ENCODE measurements at regions not wholly inside any gene's neighbourhood (a gene's known extent, or its start where the extent isn't known, plus 50 kb on each side); places are given as distances from the start of the nearest gene placed in this dataset.
"Not testable (repeated sequence)": the region's sequence is repeated elsewhere in the genome, so short reads cannot be mapped to it uniquely, and the experiment has no call there.

DNA sequence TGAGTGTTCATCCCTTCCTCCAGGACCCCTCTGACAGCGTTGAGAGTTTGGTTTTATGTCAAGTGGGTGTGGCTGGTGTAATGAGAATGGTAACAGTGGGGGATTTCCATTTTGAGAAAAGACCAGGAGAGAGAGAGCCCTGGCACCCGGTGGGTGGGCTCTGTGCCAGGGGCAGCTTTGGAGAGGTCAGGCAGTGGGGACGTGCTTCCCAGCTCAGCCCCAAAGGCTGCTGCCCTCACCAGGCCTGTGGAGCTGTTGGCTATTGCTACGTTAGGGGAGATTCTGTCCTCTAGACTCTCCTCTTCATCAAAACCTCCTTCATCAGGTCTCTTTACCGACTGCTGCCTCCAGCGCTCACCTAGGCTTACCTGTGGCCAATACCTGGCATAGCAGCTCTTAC is 176.3 kb downstream of the PTPRU start:
- TF ChIP-seq POLR2A (IDR thresholded peaks at IDR 0.05; ENCODE audit: low read length) (no peak), GATA1 (IDR thresholded peaks at IDR 0.05; ENCODE audit: low read depth, low read length) (no peak)
- DNase-seq: no peak

- DNase-seq: no peak
- no peak for TF ChIP-seq GATA1 (IDR thresholded peaks at IDR 0.05; ENCODE audit: low read depth, low read length)
- no peak for TF ChIP-seq POLR2A (IDR thresholded peaks at IDR 0.05; ENCODE audit: low read length)
Observed at GRCh38 chr1:29410476-29410875, 174.2 kb downstream of the PTPRU start.

DNA sequence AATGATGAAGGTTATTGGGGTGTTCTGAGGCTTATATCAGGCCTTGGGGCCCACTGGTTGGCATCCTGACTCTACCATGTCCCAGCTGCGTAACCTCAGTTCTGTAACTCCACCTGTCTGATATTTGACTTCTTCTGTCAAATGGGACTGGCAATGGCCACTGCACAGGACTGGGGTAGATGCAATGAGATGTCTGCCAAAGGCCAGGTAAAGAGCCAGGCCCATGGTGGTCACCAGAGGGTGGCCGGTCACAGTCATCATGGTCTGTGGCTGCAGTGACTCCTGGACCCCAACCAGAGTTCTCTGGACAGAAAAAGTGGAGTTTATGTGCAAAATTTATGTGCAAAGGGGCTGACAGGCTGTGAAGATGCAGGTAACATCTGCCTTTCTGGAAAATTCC is 173.3 kb downstream of the PTPRU start:
- DNase-seq: no peak
- TF ChIP-seq POLR2A (IDR thresholded peaks at IDR 0.05; ENCODE audit: low read length) (no peak), GATA1 (IDR thresholded peaks at IDR 0.05; ENCODE audit: low read depth, low read length) (no peak)

GRCh38 chr1:29408831-29409605 is 172.7 kb downstream of the PTPRU start:
- DNase-seq: no peak
- TF ChIP-seq POLR2A (IDR thresholded peaks at IDR 0.05; ENCODE audit: low read length): no peak
- no peak for TF ChIP-seq GATA1 (IDR thresholded peaks at IDR 0.05; ENCODE audit: low read depth, low read length)

DNA sequence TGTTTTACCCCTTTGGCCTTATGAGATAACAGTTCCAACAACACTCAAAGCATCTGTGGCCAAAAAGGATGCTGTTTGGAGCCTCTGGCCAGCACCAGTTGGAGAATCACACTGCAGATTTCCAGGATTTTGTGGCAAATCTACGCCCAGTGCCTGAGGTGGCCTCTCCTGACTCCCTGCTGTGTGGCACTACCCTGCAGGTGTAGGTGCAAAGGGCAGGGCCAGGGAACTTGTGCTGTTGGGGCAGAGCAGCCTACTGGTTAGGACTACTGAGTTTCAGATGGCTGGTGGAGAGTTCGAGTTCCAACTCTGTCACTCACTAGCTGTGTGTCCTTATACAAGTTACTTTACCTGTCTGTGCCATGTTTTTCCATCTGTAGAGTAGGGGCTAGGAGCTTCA is 170.5 kb downstream of the PTPRU start:
- DNase-seq: no peak
- TF ChIP-seq POLR2A (IDR thresholded peaks at IDR 0.05; ENCODE audit: low read length) (no peak), GATA1 (IDR thresholded peaks at IDR 0.05; ENCODE audit: low read depth, low read length) (no peak)

DNA sequence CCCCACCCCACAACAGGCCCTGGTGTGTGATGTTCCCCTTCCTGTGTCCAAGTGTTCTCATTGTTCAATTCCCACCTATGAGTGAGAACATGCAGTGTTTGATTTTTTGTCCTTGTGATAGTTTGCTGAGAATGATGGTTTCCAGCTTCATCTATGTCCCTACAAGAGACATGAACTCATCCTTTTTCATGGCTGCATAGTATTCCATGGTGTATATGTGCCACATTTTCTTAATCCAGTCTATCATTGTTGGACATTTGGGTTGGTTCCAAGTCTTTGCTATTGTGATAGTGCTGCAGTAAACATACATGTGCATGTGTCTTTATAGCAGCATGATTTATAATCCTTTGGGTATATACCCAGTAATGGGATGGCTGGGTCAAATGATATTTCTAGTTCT is 163.9 kb downstream of the PTPRU start:
- not testable (repeated sequence) for DNase-seq

DNA sequence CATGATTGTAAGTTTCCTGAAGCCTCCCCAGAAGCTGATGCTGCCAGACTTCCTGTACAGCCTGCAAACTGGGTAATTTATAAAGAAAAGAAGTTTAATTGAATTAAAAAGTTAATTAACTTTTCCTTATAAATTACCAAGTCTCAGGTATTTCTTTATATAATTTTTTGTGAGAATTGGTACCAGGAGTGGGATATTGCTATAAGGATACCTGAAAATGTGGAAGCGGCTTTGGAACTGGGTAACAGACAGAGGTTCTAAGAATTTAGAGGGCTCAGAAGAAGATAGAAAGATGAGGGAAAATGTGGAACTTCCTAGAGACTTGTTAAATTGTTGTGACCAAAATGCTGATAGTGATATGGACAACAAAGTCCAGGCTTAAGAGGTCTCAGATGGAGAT is 163.1 kb downstream of the PTPRU start:
- DNase-seq: no peak

GRCh38 chr1:29398431-29398830 is 162.1 kb downstream of the PTPRU start:
- TF ChIP-seq POLR2A (IDR thresholded peaks at IDR 0.05; ENCODE audit: low read length) (no peak), GATA1 (IDR thresholded peaks at IDR 0.05; ENCODE audit: low read depth, low read length) (no peak)
- DNase-seq: no peak

More for the DNA sequence above, 163.1 kb downstream of the PTPRU start:
- TF ChIP-seq POLR2A (IDR thresholded peaks at IDR 0.05; ENCODE audit: low read length) (no peak), GATA1 (IDR thresholded peaks at IDR 0.05; ENCODE audit: low read depth, low read length) (no peak)

DNA sequence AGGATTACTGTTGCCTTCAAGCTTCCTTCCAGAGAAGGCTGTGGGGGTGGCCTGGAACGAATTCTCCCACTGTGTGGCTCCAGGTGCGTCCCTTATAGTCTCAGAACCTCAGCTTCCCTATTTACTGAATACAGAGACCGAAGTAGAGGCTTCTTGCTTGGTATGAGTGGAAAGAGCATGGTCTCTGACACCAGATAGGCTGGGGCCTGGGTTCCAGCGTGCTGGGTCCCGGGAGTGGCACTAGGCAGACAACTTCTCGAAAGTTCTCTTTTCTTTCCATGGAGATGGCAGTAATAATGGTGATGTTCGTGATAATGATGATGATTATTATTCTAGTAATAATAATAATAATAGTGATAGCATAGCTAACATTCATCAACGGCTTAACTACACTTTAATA is 161.7 kb downstream of the PTPRU start:
- TF ChIP-seq GATA1 (IDR thresholded peaks at IDR 0.05; ENCODE audit: low read depth, low read length): no peak
- no peak for TF ChIP-seq POLR2A (IDR thresholded peaks at IDR 0.05; ENCODE audit: low read length)
- DNase-seq: no peak

- DNase-seq: no peak
- TF ChIP-seq GATA1 (IDR thresholded peaks at IDR 0.05; ENCODE audit: low read depth, low read length): no peak
- no peak for TF ChIP-seq POLR2A (IDR thresholded peaks at IDR 0.05; ENCODE audit: low read length)
Observed at GRCh38 chr1:29397256-29397590, 160.9 kb downstream of the PTPRU start.

- TF ChIP-seq GATA1 (IDR thresholded peaks at IDR 0.05; ENCODE audit: low read depth, low read length): no peak
- no peak for TF ChIP-seq POLR2A (IDR thresholded peaks at IDR 0.05; ENCODE audit: low read length)
- DNase-seq: no peak
Observed at GRCh38 chr1:29396438-29397255, 160.3 kb downstream of the PTPRU start.

GRCh38 chr1:29395736-29396437 is 159.6 kb downstream of the PTPRU start:
- TF ChIP-seq POLR2A (IDR thresholded peaks at IDR 0.05; ENCODE audit: low read length) (no peak), GATA1 (IDR thresholded peaks at IDR 0.05; ENCODE audit: low read depth, low read length) (no peak)
- no peak for DNase-seq

- TF ChIP-seq POLR2A (IDR thresholded peaks at IDR 0.05; ENCODE audit: low read length): no peak
- TF ChIP-seq GATA1 (IDR thresholded peaks at IDR 0.05; ENCODE audit: low read depth, low read length): no peak
- DNase-seq: no peak
Observed at GRCh38 chr1:29394521-29395225, 158.4 kb downstream of the PTPRU start.

GRCh38 chr1:29393451-29393826 is 157.1 kb downstream of the PTPRU start:
- TF ChIP-seq POLR2A (IDR thresholded peaks at IDR 0.05; ENCODE audit: low read length) (no peak), GATA1 (IDR thresholded peaks at IDR 0.05; ENCODE audit: low read depth, low read length) (no peak)
- no peak for DNase-seq

Measured in erythroblast (primary cell).